ENCODE measurements at regions not wholly inside any gene's neighbourhood (a gene's known extent, or its start where the extent isn't known, plus 50 kb on each side); places are given as distances from the start of the nearest gene placed in this dataset.

GRCh38 chr2:18836436-18836835, 247.1 kb upstream of the NT5C1B start:
- intact Hi-C loops (cut with DNase I): no loop called here
- no peak for DNase-seq

GRCh38 chr2:18835787-18836186, 246.4 kb upstream of the NT5C1B start:
- intact Hi-C loops (cut with DNase I): no loop called here
- DNase-seq: no peak

DNA sequence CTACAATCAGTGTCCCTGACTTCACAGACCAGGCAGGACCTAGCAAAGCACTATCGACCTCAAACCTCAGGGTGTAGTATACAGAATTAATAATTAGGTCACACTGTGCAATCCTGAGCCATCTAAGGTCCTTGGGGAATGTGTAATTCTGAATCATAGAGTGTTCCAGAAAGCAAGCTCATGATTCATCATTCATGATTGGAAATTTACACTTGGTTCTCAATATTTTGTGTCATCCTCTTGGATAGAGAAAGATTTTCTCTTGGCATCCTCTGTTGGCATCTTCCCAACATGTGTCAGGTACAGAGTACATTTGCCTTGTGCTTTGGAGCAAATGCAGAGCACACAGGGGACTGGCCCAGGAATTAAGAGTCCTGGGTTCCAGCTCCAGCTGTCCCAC, 245.0 kb upstream of the NT5C1B start:
- intact Hi-C loops (cut with DNase I): no loop called here
- no peak for DNase-seq

DNA sequence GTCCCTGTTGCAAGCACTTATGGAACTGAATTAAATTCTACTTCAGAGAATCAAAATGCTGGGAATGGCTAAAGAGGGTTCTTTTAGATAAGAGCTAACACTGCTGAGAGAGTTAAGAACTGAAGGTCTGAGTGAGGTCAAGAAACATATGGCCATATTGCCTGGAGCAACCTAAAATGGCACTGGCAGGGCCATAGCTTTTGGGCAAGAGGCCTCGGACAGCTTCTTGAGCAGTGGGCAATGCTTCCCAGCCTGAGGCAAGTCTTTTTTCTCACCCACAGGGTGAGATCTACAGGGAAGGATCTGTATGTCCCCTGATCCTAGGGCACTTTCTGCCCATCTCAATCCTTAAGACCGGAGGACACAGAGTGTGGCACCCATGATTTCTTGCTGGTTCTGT, 244.6 kb upstream of the NT5C1B start:
- DNase-seq: no peak
- intact Hi-C loops (cut with DNase I): no loop called here

DNA sequence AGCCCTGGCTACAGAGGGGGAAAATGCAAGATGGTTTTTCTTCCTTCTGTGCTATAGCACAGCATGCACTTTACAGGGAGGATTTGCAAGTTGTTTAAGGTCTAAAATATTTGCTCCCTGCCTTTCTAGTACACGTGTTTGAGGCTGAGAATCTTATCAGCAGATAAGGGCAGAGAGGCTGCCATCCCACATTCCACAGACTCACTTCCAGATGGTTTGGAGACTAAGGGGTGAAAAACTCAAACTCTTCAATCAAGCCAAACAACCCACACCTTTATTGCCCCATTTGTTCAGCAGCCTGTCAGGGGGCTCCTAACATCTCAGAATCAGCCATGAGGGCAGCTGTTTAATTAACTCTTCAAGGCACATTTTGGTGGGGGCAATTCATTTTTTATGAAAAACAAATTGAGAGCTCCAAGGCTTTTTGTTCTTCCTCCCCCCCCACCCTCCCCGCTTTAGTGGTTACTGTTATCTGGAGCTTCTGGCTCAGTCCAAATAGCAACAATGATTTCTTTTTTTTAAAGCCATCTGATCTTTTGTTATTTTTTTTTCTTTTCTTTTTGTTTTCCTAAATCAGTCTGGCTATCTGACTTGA, 242.6 kb upstream of the NT5C1B start:
- DNase-seq: no peak
- intact Hi-C loops (cut with DNase I): no loop called here

DNA sequence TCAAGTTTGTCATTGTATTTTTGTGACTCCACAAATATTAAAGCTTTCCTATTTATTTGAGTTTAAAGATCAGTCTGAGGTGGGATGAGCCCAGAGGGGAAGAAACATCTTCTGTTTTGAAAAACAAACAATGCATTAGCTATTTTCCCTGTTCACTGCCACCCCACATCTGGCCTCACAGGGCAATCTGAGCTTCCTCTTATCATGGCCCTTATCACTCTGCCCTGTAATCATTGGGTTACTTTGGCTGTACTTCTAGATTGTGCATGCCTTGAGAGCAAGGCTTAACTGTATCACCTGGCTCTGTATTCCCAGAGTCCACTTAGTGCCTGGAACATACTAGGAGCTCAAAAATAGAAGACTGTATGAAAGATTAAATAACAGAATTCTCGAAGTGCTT, 241.6 kb upstream of the NT5C1B start:
- intact Hi-C loops (cut with DNase I): no loop called here
- no peak for DNase-seq

DNA sequence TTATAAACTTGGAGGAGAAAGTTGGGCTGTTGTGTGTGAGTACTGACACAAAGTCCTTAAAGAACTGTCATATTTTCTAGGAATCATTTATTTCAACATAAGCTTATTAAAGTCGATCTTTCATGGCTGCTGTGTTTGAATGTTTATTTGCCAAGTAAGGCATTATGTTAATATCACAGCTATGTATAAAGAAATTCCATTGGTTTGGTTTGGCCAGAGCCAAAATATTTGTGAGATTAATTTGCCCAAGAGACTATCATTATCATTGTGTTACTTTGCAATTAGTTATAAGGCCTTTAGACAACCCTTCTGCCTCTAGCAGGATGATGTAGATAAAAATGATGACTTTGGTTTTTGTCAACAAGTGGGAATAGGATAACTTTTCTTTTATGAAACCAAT, 240.6 kb upstream of the NT5C1B start:
- intact Hi-C loops (cut with DNase I): no loop called here
- no peak for DNase-seq

DNA sequence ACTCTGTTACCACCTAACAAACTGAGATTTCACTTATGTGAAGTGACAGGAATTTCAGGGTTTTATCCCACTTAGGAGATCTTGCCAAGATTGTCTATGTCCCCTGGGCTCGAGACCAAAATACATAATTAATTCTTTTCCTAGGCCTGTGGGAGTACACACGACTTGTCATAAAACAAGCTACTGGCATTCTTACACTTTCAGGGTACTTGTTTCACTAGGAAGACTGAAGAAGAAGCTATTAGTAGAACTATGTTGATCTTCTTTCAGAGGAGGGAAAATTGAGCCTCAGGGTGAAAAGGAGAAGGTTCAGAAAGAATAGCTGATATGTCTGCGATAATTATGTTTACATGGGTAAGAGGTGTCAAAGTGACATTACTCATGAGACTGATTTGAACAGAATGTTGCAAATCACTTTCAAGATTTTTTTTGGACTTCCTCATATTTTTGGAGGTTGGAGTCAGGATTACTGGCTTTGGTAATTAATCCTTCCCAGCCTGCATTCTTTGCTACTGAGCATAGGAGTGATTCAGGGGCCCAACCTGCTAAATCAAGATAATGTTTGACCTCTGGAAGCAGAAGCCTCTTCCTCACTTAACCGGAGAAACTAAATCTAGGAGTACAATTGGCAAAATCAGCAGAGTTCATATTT, 240.0 kb upstream of the NT5C1B start:
- DNase-seq: no peak
- intact Hi-C loops (cut with DNase I): no loop called here

DNA sequence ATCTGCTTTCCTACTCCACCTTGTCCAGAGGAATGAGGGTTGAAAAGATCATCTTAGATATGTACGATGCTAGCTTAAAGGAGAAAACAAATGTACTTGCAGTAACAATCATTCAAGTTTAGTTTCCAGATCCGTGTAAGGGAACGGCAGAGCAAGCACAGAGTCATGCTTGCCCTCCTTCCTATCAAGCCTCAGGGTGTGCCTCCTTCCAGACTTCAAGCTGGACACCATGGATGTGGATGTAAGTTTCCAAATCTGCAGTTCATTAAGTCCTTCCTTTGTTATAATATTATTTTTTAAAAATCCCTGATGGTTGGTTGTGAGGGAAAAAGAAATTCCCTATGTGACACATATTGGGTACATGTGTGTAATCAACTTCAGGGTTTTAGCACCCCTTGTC, 238.9 kb upstream of the NT5C1B start:
- intact Hi-C loops (cut with DNase I): no loop called here
- no peak for DNase-seq

DNA sequence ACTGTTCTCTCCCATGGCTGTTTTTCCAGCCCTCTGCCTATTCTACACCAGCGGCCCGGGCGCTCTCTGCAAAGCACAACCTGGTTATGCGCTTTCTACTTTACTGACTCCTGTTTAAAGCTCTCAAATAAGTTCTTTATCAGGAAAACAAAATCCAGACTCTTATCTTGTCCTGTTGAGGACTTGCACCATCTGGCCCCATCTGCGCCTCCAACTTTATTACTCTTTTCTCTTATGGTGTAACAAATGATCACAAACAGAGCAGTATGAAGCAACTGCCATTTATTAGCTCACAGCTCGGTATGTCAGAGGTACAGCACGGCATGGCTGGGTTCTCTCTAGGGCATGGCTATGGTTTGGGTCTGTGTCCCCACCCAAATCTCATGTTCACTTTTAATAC, 236.5 kb upstream of the NT5C1B start:
- intact Hi-C loops (cut with DNase I): no loop called here

GRCh38 chr2:18824915-18825314, 235.5 kb upstream of the NT5C1B start:
- DNase-seq: no peak
- intact Hi-C loops (cut with DNase I): no loop called here

More for the DNA sequence above, 236.5 kb upstream of the NT5C1B start:
- DNase-seq: no peak

GRCh38 chr2:18824325-18824790, 235.0 kb upstream of the NT5C1B start:
- intact Hi-C loops (cut with DNase I): no loop called here
- DNase-seq: no peak

DNA sequence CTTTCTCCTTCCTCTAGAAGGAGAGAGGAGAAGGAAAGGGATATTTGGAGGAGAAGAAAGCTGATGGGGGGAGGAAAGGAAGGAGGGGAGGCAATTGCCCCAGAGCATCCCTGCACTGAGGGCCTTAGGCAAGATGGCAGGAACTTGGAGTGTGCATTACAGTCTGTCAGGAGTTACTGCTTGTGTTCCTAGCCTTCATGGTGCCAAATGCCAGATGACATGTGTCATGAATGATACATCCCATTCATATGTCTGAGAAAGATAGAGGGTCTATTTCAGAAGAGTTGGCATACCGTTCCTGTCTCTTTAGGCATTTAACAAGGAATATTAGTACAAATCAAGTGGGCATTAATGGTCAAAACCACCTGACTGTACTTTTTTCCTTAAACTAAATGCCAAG, 232.1 kb upstream of the NT5C1B start:
- intact Hi-C loops (cut with DNase I): no loop called here
- DNase-seq: no peak

DNA sequence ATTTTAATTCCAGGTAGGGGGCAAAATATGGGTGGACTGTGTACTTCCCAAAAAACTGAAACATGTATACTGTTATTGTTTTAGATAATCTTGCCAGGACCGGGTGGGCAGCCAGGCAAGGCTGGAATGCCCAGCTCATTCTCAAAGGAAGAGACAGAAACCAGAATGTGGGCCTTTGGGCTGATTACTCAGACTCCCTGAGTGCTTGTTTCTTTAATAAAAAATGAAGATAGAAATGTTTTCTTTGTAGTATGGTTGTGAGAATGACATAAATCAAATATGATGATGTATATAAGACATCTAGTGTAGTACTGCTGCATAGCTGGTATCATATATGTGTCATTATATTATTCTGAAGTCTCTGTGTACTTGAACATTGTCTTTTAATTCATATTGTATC, 231.6 kb upstream of the NT5C1B start:
- intact Hi-C loops (cut with DNase I): no loop called here
- no peak for DNase-seq

- DNase-seq: no peak
- intact Hi-C loops (cut with DNase I): no loop called here
Measured at GRCh38 chr2:18819566-18819965, 230.2 kb upstream of the NT5C1B start.

DNA sequence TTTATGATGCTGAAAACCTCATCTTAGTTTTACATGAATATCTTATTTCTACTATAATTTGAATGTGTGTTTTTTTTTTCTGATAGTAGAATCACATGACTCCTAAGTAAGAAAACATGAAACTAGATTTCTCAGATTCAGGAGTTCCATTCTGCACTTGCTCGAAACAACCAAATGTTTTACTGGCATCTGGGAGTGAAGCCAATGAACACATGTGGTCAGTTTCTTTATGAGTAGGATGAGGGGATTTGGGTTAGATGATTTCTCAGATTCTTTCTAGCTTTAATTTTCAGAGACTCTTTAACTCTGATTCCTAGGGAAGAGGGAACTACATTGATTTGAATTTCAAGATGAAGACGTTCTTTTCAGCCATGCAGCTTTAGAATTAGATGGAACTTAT, 225.0 kb upstream of the NT5C1B start:
- DNase-seq: no peak
- intact Hi-C loops (cut with DNase I): no loop called here

DNA sequence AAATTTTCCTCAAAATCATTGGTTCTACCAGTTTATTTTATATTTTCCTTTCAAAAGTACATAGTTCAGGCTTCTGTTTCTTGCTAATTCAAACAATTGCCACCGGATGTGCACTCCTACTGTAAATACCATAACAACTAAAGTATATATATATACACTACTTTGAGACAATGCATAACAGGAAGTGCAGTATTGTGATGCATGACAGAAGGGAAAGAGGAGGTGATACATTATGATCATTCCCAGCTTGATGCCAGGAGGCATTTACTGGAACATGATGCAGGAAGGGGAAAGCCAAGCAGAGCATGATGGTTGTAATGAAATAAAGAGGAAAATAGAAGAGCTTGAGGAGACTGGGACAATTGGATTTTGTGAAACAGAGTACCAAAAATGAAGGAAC, 215.2 kb upstream of the NT5C1B start:
- intact Hi-C loops (cut with DNase I): no loop called here
- DNase-seq: no peak

DNA sequence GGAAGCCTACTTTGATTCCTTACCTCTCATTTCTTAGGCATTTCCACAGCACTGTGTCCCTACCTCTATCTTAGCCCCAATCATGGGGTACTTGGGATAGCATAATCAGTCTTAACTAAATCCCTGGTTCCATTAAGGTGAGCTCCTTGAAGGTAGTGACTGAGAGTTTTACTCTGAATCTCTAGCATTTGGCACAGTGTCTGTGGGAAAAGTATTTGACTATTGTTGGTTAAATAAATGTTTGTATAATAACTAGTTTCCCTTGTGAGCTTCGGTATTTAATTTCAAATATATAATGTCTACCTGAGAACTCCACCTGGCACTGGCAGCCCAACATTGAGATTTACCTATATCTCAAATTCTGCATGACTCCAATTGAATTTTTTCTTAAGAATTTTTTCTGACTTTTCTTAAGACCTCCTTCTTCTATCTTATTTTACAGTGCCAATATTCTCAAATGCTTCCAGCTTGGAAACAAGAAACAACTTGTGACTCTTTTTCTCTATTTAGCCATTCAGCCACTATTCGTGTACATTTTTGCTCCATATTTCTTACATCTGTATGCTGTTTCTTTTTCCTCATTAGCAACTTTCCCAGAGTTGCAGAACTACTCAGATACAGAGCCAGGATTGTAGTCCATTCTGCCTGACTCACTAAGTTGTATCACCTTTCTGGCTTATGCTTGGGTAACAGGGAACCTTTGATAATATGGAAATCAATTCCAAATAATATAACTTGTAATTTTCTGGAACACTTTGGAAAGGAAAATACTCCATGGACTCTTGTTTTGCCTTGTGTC, 214.0 kb upstream of the NT5C1B start:
- no peak for DNase-seq
- intact Hi-C loops (cut with DNase I): no loop called here

DNA sequence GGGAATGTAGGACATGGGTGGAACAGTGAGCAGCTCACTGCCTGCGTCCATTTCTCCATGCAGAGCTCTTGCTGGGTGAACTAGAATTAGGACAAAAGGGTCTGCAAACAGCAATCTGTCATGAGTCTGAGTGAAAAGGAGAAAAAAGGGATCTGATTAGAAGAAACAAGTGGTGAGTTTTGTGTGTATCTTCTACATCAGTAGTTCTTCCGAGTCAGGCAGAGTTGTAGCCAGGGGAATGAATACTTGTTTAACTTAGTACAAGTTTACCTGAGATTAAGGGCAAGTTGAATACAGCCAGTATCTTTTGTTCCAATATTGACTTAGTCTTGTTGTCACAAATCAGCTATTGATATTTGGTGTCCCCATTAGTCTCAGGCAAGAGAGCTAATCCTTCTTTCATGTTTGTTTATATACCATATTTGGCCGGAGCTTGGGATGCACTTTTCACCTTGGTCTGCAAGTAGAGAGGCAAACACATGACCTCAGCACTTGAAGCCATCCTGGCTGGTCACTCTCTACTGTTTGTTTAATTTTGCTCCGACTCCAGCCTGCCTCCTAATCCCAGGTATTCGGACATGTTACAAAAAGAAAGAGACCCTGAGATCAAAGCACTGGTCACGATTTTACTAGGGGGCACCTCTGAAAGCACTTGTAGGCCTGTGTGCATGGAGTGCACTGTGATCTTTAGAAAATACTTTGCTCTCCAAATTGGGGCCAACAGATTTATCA, 211.0 kb upstream of the NT5C1B start:
- DNase-seq: no peak
- intact Hi-C loops (cut with DNase I): no loop called here

DNA sequence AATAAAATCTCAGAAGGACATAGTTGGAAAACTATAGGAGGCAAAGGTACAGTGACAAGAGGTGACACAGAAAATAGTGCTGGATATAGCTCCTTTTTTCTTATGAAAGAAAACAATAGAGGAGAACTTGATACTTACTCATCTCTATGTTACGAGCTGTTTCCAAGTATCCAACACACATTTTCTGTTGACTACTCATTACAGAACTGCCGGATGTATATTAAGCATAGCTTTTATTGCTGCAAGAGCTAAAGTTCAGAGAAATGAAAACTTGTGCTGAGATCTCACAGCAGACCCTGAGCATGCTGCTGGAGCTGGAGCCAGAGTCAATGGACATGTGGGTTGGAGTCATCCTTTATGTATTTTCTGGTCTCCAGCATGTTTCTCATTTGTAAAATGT, 210.0 kb upstream of the NT5C1B start:
- intact Hi-C loops (cut with DNase I): no loop called here
- DNase-seq: no peak
